Endothelial cell of umbilical vein (primary cell): ENCODE measurements at regions not wholly inside any gene's neighbourhood (a gene's known extent, or its start where the extent isn't known, plus 50 kb on each side); places are given as distances from the start of the nearest gene placed in this dataset.

Experiments used
- EZH2 ChIP-seq: IDR thresholded peaks from 2 replicates; pipeline ENCODE4 v1.6.1; 2012; ENCODE audit warnings: borderline replicate concordance, low read depth, mild to moderate bottlenecking, moderate library complexity, low read length, inconsistent platforms; ENCODE audit not compliant: severe bottlenecking
- FOS ChIP-seq: IDR thresholded peaks from 2 replicates; pipeline ENCODE4 v1.6.1; 2011; ENCODE audit warnings: mild to moderate bottlenecking, low read length, moderate library complexity, borderline replicate concordance; ENCODE audit not compliant: insufficient read depth
- JUN ChIP-seq: IDR thresholded peaks from 2 replicates; pipeline ENCODE4 v1.6.1; 2011; ENCODE audit warnings: borderline replicate concordance, low read depth; ENCODE audit not compliant: insufficient read length, insufficient read depth
- MYC ChIP-seq: IDR thresholded peaks from one replicate; pipeline ENCODE4 v1.6.1; 2011; ENCODE audit warnings: mild to moderate bottlenecking, low read depth, low read length
- POLR2A ChIP-seq: IDR thresholded peaks from 2 replicates; pipeline ENCODE4 v1.6.1; 2012; ENCODE audit warnings: low read depth, mild to moderate bottlenecking, control low read depth, low read length
- POLR2AphosphoS5 ChIP-seq: IDR thresholded peaks from 2 replicates; pipeline ENCODE4 v1.6.1; 2012; ENCODE audit warnings: low read depth, mild to moderate bottlenecking, control low read depth, low read length, moderate library complexity; ENCODE audit not compliant: insufficient read depth
- TF ChIP-seq, protein P1 (sequence below), 2 donors: IDR thresholded peaks; 1 replicate in 1 of 2; 2 replicates in 1 of 2; pipeline ENCODE4 v1.5.1; 2011; ENCODE audit warnings: low read length in 2 of 2, mild to moderate bottlenecking in 2 of 2, moderate library complexity in 2 of 2, control low read depth in 1 of 2, inconsistent platforms in 1 of 2, low read depth in 1 of 2; ENCODE audit not compliant: insufficient read depth in 1 of 2; ENCODE audit errors: extremely low read depth in 1 of 2
- TF ChIP-seq, protein P2 (sequence below): IDR thresholded peaks from 2 replicates; pipeline ENCODE4 v1.6.1; 2011; ENCODE audit not compliant: insufficient read depth, insufficient read length

DNA sequence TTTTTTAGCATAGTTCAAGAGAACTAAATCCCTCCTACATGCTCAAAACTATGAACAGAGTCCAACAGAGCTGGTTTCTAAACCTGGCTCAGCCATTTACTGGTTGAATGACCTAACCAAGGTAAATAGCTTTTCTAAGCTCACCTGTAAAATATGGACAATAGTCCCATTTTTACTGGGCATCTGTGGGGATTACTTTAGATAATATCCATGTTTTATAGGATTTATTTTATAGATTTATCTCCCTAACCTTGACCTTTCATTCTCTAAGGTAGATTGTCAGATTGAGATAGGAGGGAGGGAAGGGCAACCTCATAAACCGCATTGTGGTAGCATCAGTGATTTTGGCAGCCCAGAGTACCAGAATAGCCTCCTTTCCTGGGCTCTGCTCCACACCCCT is 178.5 kb upstream of the TOX3 start:
- TF ChIP-seq, protein P1, sequence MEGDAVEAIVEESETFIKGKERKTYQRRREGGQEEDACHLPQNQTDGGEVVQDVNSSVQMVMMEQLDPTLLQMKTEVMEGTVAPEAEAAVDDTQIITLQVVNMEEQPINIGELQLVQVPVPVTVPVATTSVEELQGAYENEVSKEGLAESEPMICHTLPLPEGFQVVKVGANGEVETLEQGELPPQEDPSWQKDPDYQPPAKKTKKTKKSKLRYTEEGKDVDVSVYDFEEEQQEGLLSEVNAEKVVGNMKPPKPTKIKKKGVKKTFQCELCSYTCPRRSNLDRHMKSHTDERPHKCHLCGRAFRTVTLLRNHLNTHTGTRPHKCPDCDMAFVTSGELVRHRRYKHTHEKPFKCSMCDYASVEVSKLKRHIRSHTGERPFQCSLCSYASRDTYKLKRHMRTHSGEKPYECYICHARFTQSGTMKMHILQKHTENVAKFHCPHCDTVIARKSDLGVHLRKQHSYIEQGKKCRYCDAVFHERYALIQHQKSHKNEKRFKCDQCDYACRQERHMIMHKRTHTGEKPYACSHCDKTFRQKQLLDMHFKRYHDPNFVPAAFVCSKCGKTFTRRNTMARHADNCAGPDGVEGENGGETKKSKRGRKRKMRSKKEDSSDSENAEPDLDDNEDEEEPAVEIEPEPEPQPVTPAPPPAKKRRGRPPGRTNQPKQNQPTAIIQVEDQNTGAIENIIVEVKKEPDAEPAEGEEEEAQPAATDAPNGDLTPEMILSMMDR (IDR thresholded peaks at IDR 0.05; ENCODE audit: extremely low read depth in 1 of 2, insufficient read depth in 1 of 2, low read depth in 1 of 2, low read length in 2 of 2): no peak
- TF ChIP-seq FOS: no peak
- no peak for TF ChIP-seq POLR2A
- no peak for TF ChIP-seq POLR2AphosphoS5
- TF ChIP-seq EZH2: no peak
- TF ChIP-seq JUN: no peak
- no peak for TF ChIP-seq MYC
- TF ChIP-seq, protein P2, sequence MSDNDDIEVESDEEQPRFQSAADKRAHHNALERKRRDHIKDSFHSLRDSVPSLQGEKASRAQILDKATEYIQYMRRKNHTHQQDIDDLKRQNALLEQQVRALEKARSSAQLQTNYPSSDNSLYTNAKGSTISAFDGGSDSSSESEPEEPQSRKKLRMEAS: no peak
